ENCODE measurements at regions not wholly inside any gene's neighbourhood (a gene's known extent, or its start where the extent isn't known, plus 50 kb on each side); places are given as distances from the start of the nearest gene placed in this dataset.

DNA sequence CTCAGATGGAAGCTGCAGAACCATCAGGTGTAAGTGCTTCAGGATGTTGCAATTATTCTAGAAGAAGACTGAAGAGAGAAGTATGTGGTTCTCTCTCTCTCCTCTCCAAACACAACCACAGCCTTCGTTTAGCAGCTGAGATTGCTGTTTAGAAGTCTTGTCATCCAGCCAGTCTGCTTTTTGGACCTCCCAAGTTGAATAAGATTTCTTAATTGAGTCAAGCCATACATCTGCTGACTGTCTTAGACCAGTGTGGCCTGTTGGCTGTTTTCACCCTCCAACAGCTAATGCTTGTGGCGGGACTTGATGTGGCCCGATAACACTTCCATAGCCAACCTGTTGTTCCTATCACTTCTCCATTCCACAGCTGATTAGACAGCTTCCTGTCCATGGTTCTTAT is 91.3 kb upstream of the TMEM17 start:
- TF ChIP-seq POLR2AphosphoS5 (IDR thresholded peaks at IDR 0.05; ENCODE audit: borderline replicate concordance, low read depth, low read length), result no peak
- TF ChIP-seq EZH2 (IDR thresholded peaks at IDR 0.05), result no peak
- no peak for TF ChIP-seq FOXP2 (optimal IDR thresholded peaks at IDR 0.05; ENCODE audit: control extremely low read depth, extremely low read length, insufficient read depth)

All from SK-N-MC (cell line).